Effector memory CD8-positive, alpha-beta T cell (primary cell): ENCODE measurements at regions not wholly inside any gene's neighbourhood (a gene's known extent, or its start where the extent isn't known, plus 50 kb on each side); places are given as distances from the start of the nearest gene placed in this dataset.
"Not testable (repeated sequence)": the region's sequence is repeated elsewhere in the genome, so short reads cannot be mapped to it uniquely, and the experiment has no call there.

ENCODE experiments used
- ATAC-seq: fragments of 150-1000 bp; cut with Tn5 transposase; replicated peaks from 2 replicates; pipeline ENCODE4 v1.10.0; 2021; ENCODE audit warnings: mild to moderate bottlenecking, moderate library complexity
- DNase-seq, 3 experiments: peaks; one replicate each; pipeline ENCODE4 v3.0.0; 2021
- H3K27ac Mint-ChIP-seq, 2 donors: one replicate each; pipeline ENCODE4 v1.8.0; 2022; ENCODE audit warnings: mild to moderate bottlenecking in 2 of 2, mixed read lengths in 2 of 2, moderate library complexity in 2 of 2
- H3K27me3 Mint-ChIP-seq, 2 donors: one replicate each; pipeline ENCODE4 v1.8.0; 2022; ENCODE audit warnings: mixed read lengths in 2 of 2
- H3K36me3 Mint-ChIP-seq: one replicate; pipeline ENCODE4 v1.8.0; 2022; ENCODE audit warnings: mild to moderate bottlenecking, moderate library complexity, mixed read lengths; ENCODE audit not compliant: insufficient read depth
- H3K4me1 Mint-ChIP-seq, 2 donors: one replicate each; pipeline ENCODE4 v1.8.0; 2022; ENCODE audit warnings: low read depth in 2 of 2, mixed read lengths in 2 of 2
- H3K4me3 Mint-ChIP-seq, 2 donors: one replicate each; pipeline ENCODE4 v1.8.0; 2022; ENCODE audit warnings: mild to moderate bottlenecking in 2 of 2, mixed read lengths in 2 of 2, moderate library complexity in 2 of 2
- H3K9me3 Mint-ChIP-seq, 2 donors: one replicate each; pipeline ENCODE4 v1.8.0; 2022; ENCODE audit warnings: mixed read lengths in 2 of 2

DNA sequence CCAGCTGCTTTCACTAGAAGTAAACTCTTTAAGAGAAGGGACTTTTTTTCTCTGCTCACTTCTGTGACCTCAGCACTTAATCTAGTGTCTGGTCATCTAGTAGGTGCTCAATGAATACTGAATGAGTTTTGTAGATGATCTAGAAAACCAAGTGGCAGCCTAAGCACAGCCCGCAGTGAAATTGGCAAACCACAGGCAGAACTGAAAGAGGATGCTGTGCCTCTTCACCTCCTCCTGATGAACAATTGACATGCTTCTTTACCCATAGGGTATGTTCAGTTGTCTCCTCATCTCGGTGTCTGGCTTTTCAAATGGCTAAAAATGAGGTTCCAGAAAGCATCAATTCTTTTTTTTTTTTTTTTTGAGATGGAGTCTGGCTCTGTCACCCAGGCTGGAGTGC is 399.5 kb downstream of the RMST start:
- ATAC-seq (no peak), DNase-seq (no peak)
- Mint-ChIP-seq H3K4me1 (no peaks in the 10 kb centered on the region), H3K9me3 (peaks cover 0 to 9% of the 10 kb centered on the region in 2 donors), H3K36me3 (peaks cover 2% of the 10 kb centered on the region), H3K4me3 (no peak overlapping the region), H3K27ac (no peak overlapping the region), H3K27me3 (no peaks in the 10 kb centered on the region)

DNA sequence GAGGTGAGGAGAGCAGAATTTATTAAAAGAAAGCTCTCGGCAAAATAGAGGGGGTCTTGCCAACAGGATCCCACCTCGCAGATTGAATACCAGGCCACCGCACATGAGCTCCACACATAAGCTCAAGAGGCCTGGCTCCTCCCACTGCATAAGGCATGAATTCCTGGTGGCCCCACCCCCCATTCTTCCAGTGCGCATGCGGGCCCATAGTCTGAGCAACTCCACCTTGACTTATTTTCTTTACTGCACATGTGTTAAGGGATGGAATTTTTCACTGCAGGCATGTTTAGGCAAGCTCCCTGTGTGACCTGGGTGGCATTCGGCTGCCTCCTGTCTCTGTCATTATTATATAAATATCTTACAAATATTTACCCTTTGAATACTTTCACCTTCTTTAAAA is 412.5 kb downstream of the RMST start:
- H3K4me1 Mint-ChIP-seq: no peaks in the 10 kb centered on the region
- DNase-seq (no peak), ATAC-seq (no peak)
- H3K4me3 Mint-ChIP-seq: no peak overlapping the region
- H3K27me3 Mint-ChIP-seq: no peaks in the 10 kb centered on the region
- no peak overlapping the region for H3K27ac Mint-ChIP-seq
- H3K36me3 Mint-ChIP-seq: no peaks in the 10 kb centered on the region
- H3K9me3 Mint-ChIP-seq: peaks cover 3 to 5% of the 10 kb centered on the region in 2 donors

DNA sequence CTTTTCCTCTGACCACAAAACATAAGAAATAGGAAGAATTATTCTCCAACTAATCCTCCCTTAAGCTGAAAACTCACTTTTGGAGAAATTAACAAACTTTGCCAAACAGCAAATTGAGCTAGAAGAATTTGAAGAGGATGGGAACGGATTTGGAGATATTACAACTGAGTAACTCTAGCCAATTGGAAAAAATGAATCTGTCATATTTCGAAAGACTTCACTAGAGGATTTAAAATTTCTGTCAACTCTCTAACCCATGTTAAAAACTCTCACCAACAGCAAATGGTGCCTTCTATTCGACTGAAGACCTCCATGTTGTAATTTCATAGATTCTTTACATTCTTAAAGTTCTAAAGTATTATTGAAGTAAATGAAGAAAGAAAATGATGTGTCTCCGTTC is 414.2 kb downstream of the RMST start:
- no peak overlapping the region for H3K27ac Mint-ChIP-seq
- no peaks in the 10 kb centered on the region for H3K27me3 Mint-ChIP-seq
- H3K36me3 Mint-ChIP-seq: no peaks in the 10 kb centered on the region
- DNase-seq (no peak), ATAC-seq (no peak)
- no peaks in the 10 kb centered on the region for H3K4me1 Mint-ChIP-seq
- H3K9me3 Mint-ChIP-seq: peaks cover 3 to 5% of the 10 kb centered on the region in 2 donors
- H3K4me3 Mint-ChIP-seq: no peak overlapping the region

DNA sequence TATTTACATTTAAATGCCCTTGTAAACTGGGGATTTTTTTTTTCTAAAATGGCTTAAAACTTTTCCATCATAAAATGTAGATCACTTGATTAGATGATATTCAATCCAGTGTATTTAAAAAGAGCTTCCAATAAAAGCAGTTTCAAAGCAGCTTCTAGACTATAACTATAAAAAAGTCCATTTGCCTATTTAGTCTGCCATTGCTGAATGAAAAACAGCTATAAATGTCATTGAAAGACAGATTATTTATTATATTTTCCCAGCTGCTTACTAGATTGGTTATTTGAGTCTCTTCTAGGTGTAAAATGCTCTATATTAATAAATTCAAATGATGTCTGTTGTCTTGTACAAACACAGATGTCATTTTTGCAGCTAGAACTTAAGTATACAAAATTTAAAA is 414.8 kb downstream of the RMST start:
- ATAC-seq: no peak
- DNase-seq: no peak
- Mint-ChIP-seq H3K9me3 (peaks cover 3 to 5% of the 10 kb centered on the region in 2 donors), H3K27ac (no peak overlapping the region), H3K36me3 (no peaks in the 10 kb centered on the region), H3K4me3 (no peak overlapping the region), H3K27me3 (no peaks in the 10 kb centered on the region), H3K4me1 (no peaks in the 10 kb centered on the region)

DNA sequence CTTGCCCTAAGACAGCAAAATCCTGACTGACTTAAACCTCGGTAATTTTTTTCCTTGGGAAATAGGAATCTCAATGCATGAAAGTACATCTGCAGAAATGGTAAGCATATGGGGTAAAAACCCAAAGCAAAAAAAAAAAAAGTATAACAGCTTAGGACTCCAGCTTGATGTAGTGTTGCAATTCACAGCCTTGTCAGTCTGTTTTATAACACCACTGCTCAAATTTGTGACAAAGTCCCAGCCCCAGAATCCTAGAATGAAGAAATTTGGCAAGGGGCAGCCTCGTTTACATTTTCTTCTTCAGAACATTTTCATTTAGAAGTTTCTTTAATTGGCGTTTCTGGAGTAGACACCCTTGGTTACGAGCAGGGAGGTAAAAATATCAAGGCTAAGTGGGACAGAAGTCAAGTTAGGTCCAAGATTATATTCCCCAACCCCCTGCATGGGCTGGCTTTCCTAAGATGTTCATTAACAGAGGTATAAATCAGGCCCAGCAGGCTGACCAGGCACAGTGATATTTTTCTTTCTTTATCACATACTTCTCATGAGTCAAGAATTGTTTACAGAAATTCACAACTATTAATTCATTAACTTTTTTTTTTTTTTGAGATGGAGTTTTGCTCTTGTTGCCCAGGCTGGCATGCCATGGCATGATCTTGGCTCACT is 424.0 kb downstream of the RMST start:
- H3K36me3 Mint-ChIP-seq: no peaks in the 10 kb centered on the region
- no peak overlapping the region for H3K27ac Mint-ChIP-seq
- H3K9me3 Mint-ChIP-seq: no peaks in the 10 kb centered on the region
- no peak for ATAC-seq
- H3K4me3 Mint-ChIP-seq: no peak overlapping the region
- DNase-seq: no peak
- H3K4me1 Mint-ChIP-seq: no peaks in the 10 kb centered on the region
- no peaks in the 10 kb centered on the region for H3K27me3 Mint-ChIP-seq

DNA sequence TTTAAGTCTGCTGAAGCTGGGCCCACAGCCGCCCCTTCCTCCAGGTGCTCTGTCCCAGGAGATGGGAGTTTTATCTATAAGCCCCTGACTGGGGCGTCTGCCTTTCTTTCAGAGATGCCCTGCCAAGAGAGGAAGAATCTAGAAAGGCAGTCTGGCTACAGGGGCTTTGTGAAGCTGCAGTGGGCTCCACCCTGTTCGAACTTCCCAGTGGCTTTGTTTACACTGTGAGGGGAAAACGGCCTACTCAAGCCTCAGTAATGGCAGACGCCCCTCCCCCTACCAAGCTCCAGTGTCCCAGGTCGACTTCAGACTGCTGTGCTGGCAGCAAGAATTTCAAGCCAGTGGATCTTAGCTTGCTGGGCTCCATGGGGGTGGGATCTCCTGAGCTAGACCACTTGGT is 435.3 kb downstream of the RMST start:
- ATAC-seq, H3K27ac Mint-ChIP-seq, H3K4me1 Mint-ChIP-seq, H3K9me3 Mint-ChIP-seq, H3K4me3 Mint-ChIP-seq, H3K36me3 Mint-ChIP-seq, DNase-seq, H3K27me3 Mint-ChIP-seq: not testable (repeated sequence)

DNA sequence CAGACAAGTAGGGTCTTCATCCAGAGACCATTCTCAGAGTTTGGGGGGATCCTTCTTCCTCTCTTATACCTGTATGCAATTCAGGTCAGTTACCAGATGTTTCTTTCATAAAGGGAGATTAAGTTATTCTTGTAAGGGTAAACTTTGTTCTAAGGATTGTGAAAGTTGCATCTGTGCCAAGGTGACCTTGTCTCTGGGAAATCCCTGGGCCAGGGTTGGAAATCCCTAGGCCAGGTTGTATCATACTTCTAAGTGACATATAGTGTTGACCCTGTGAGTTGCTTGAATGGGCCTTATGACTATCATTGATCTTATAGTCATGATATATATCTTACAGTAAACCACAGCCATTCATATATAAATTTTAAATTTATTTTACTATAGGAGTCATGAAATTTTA is 436.9 kb downstream of the RMST start:
- ATAC-seq (no peak), DNase-seq (no peak)
- no peaks in the 10 kb centered on the region for H3K4me1 Mint-ChIP-seq
- H3K9me3 Mint-ChIP-seq: peaks cover 0 to 7% of the 10 kb centered on the region in 2 donors
- H3K27ac Mint-ChIP-seq: no peak overlapping the region
- no peaks in the 10 kb centered on the region for H3K36me3 Mint-ChIP-seq
- H3K4me3 Mint-ChIP-seq: no peak overlapping the region
- H3K27me3 Mint-ChIP-seq: no peaks in the 10 kb centered on the region

DNA sequence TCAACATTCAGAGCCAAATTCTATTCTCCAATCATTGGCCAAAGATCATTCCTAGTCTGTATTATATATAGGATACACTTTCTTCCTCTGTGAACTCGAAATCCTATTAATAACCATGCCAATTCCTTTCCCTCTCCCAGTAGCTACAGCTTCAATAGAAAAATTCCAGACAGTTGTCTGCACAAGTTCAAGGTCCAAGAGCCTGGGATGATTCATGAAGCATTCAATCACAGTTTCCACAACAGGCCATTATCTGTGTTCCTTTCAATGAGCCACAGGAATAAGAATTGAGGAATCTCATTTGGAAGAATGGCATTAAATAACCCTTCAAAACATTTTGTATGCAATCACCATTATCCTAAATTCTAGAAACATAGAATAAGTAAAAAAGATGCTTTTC is 437.4 kb downstream of the RMST start:
- H3K36me3 Mint-ChIP-seq: no peaks in the 10 kb centered on the region
- no peak overlapping the region for H3K4me3 Mint-ChIP-seq
- peaks cover 0 to 7% of the 10 kb centered on the region in 2 donors for H3K9me3 Mint-ChIP-seq
- no peak overlapping the region for H3K27ac Mint-ChIP-seq
- ATAC-seq (no peak), DNase-seq (no peak)
- H3K27me3 Mint-ChIP-seq: no peaks in the 10 kb centered on the region
- no peaks in the 10 kb centered on the region for H3K4me1 Mint-ChIP-seq

DNA sequence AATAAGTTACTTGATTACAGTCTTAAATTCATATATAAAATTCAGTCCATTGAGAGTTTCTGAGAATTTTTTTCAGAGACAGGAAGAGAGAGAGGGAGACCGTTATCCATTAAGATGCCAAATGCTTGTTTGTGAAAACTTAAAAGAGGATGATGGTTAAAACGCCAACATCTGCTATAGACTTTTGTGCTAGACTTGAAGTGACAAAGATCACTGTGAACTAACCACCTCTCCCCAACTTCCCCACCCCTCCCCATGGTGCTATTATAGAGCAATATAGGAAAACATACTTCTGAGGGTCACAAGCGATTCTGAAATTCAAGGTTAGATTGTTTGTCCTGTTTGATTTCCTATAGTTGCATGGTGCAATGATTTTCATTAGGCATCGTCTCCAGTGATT is 440.8 kb downstream of the RMST start:
- ATAC-seq (no peak), DNase-seq (no peak)
- H3K4me1 Mint-ChIP-seq: no peaks in the 10 kb centered on the region
- no peaks in the 10 kb centered on the region for H3K9me3 Mint-ChIP-seq
- no peaks in the 10 kb centered on the region for H3K36me3 Mint-ChIP-seq
- H3K4me3 Mint-ChIP-seq: no peak overlapping the region
- no peaks in the 10 kb centered on the region for H3K27me3 Mint-ChIP-seq
- no peak overlapping the region for H3K27ac Mint-ChIP-seq

DNA sequence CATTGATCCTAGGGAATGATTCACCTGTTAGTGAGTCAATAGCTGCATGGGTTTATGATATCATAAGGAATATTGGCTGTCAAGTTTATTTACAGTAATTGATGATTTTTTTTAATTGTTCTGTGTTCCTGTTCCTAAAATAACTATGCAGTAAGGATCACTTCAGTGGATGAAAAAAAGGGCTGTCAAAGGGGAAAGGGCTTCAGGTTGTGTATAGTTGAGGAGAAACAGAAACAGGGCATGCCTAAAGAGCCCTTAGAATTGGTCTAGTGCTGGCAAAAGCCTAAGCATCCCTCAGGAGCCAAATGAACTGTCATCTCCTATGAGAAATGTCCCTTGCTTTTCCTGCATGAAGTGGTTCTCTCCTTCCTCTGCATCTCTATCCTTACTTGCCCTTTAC is 444.9 kb downstream of the RMST start:
- no peaks in the 10 kb centered on the region for H3K4me1 Mint-ChIP-seq
- H3K9me3 Mint-ChIP-seq: no peaks in the 10 kb centered on the region
- no peaks in the 10 kb centered on the region for H3K36me3 Mint-ChIP-seq
- no peak overlapping the region for H3K4me3 Mint-ChIP-seq
- H3K27me3 Mint-ChIP-seq: no peaks in the 10 kb centered on the region
- DNase-seq (no peak), ATAC-seq (no peak)
- no peak overlapping the region for H3K27ac Mint-ChIP-seq

DNA sequence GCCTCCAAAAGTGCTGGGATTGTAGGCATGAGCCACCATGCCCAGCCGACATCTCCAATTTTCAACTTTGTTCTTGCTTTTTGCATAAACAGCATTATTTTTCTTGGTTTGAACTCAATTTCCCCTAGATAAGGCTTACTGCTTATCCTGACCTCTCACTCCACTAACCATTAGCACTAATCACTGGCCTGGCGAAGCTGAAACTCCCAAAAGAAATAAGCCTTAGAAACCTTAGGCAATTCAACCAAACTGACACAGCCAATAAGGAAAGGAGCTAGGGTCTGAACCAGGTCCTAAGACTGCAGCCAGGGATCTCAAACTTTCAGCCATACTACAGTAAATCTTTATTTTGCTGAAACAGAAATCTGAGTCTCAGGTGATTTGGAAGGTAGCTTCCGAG is 448.0 kb downstream of the RMST start:
- Mint-ChIP-seq H3K27me3 (no peaks in the 10 kb centered on the region), H3K4me3 (no peak overlapping the region), H3K27ac (no peak overlapping the region), H3K9me3 (no peaks in the 10 kb centered on the region), H3K36me3 (no peaks in the 10 kb centered on the region), H3K4me1 (no peaks in the 10 kb centered on the region)
- ATAC-seq (no peak), DNase-seq (no peak)

DNA sequence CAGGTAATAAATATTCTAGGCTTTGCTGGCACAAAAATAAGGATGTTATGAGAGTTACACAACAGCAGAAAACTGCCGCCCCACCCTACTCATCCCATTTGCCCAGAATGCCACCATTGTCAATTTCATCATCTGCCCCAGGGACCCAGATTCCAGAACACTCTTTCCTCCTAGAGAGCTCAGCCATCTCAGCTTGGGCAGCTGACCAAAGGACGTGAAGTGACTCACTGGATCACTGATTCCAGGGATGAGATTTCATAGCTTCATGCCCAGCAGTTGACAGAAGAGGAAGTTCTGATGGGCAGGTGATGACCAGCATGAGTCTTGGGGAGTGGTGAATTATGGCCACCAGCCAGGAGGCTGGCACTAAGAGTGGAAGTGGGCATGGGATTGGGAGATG is 450.3 kb downstream of the RMST start:
- H3K27ac Mint-ChIP-seq: no peak overlapping the region

DNA sequence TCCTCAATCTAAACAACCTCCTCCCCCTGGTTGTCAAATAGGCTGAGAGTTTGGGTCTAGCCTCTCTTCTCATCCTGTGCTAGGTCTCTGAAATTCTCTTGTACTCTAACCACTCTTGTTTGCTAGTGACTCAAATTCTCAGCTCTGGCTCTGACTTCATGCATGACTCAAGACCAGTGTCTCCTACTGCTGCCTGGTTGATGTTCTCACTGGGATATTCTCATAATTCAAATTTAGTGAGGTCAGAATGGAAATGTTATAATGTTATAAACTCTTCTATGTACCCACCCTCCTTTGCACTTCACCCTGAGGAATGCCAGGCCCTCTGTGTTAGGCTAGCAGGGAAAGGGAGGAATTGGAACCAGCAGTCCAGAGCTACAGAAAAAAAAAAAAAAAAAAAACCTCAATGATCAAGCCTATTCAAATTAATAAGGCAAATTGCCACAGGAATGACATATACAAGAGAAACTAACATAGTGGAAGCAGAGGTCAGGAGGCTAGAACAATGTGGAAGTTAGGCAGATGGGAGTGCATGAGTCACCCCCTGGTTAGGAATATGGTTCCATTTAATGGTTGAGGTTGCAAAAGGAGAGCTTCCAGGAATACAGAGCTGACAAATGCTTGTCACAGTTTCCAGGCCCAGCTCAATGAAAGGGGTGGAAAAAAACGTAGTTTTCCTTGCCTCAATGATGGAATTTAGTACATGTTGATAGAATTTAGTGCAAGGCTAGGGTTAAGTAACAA is 459.5 kb downstream of the RMST start:
- no peaks in the 10 kb centered on the region for H3K9me3 Mint-ChIP-seq
- no peak overlapping the region for H3K27ac Mint-ChIP-seq
- ATAC-seq (no peak), DNase-seq (no peak)
- no peaks in the 10 kb centered on the region for H3K27me3 Mint-ChIP-seq
- H3K4me3 Mint-ChIP-seq: no peak overlapping the region
- H3K36me3 Mint-ChIP-seq: no peaks in the 10 kb centered on the region
- H3K4me1 Mint-ChIP-seq: no peaks in the 10 kb centered on the region

More for the DNA sequence above, 450.3 kb downstream of the RMST start:
- ATAC-seq: no peak
- H3K9me3 Mint-ChIP-seq: peaks cover 0 to 2% of the 10 kb centered on the region in 2 donors
- no peak for DNase-seq
- H3K4me1 Mint-ChIP-seq: no peaks in the 10 kb centered on the region
- H3K4me3 Mint-ChIP-seq: no peak overlapping the region
- no peaks in the 10 kb centered on the region for H3K27me3 Mint-ChIP-seq
- H3K36me3 Mint-ChIP-seq: no peaks in the 10 kb centered on the region

DNA sequence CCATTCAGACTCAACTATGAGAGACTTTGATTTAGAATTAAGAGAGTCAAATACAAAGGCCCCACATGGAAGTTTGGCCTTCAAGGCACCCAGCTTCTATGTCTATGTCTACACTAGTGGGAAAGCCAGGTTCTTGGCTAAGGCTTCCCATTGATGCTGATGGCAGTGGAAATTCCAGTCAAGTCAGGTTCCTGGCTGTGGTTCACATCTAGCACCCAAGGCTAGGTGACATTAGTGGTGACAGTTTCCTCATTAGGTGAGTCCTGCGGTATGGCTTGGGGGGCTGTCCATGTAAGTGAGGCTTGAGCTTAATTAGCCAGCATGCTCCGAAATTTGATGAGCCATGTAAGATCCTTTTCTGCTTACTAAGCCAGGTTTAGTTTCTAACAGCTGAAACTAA is 460.9 kb downstream of the RMST start:
- H3K36me3 Mint-ChIP-seq: no peaks in the 10 kb centered on the region
- H3K9me3 Mint-ChIP-seq: peaks cover 0 to 10% of the 10 kb centered on the region in 2 donors
- H3K27me3 Mint-ChIP-seq: no peaks in the 10 kb centered on the region
- ATAC-seq (no peak), DNase-seq (no peak)
- H3K27ac Mint-ChIP-seq: no peak overlapping the region
- no peak overlapping the region for H3K4me3 Mint-ChIP-seq
- H3K4me1 Mint-ChIP-seq: no peaks in the 10 kb centered on the region
